ENCODE measurements at regions not wholly inside any gene's neighbourhood (a gene's known extent, or its start where the extent isn't known, plus 50 kb on each side); places are given as distances from the start of the nearest gene placed in this dataset.

GRCh38 chr4:12375805-12376204, 947.1 kb upstream of the HS3ST1 start:
- TF ChIP-seq, protein P1, sequence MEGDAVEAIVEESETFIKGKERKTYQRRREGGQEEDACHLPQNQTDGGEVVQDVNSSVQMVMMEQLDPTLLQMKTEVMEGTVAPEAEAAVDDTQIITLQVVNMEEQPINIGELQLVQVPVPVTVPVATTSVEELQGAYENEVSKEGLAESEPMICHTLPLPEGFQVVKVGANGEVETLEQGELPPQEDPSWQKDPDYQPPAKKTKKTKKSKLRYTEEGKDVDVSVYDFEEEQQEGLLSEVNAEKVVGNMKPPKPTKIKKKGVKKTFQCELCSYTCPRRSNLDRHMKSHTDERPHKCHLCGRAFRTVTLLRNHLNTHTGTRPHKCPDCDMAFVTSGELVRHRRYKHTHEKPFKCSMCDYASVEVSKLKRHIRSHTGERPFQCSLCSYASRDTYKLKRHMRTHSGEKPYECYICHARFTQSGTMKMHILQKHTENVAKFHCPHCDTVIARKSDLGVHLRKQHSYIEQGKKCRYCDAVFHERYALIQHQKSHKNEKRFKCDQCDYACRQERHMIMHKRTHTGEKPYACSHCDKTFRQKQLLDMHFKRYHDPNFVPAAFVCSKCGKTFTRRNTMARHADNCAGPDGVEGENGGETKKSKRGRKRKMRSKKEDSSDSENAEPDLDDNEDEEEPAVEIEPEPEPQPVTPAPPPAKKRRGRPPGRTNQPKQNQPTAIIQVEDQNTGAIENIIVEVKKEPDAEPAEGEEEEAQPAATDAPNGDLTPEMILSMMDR (IDR thresholded peaks at IDR 0.05): no peak
- no peak for TF ChIP-seq POLR2AphosphoS5 (IDR thresholded peaks at IDR 0.05)
